ENCODE measurements at regions not wholly inside any gene's neighbourhood (a gene's known extent, or its start where the extent isn't known, plus 50 kb on each side); places are given as distances from the start of the nearest gene placed in this dataset.

GRCh38 chr7:94778711-94779459 is 123.0 kb upstream of the SGCE start:
- H3K27ac ChIP-seq (ENCODE audit: low read depth, low read length), result no peak overlapping the region
- TF ChIP-seq ATF3 (IDR thresholded peaks at IDR 0.05) (no peak), ELF1 (IDR thresholded peaks at IDR 0.05; ENCODE audit: borderline replicate concordance, low read depth) (no peak), EZH2phosphoT487 (IDR thresholded peaks at IDR 0.05; ENCODE audit: borderline replicate concordance) (no peak), CEBPB (IDR thresholded peaks at IDR 0.05; ENCODE audit: low read depth) (no peak), POLR2A (IDR thresholded peaks at IDR 0.05; ENCODE audit: borderline replicate concordance, extremely low read depth, insufficient read depth, insufficient read length) (no peak), MAX (IDR thresholded peaks at IDR 0.05) (no peak), CBX3 (IDR thresholded peaks at IDR 0.05; ENCODE audit: low read depth) (no peak), RAD21 (IDR thresholded peaks at IDR 0.05; ENCODE audit: low read depth) (no peak), EGR1 (IDR thresholded peaks at IDR 0.05; ENCODE audit: low read depth) (no peak), FOSL1 (IDR thresholded peaks at IDR 0.05; ENCODE audit: low read depth) (no peak), REST (IDR thresholded peaks at IDR 0.05; ENCODE audit: low read depth) (no peak), JUND (IDR thresholded peaks at IDR 0.05) (no peak)
- H3K36me3 ChIP-seq (ENCODE audit: control insufficient read depth in 1 of 2, insufficient read depth in 2 of 2, low read length in 2 of 2), result no peaks in the 10 kb centered on the region
- ATAC-seq (no peak), DNase-seq (ENCODE audit: low read depth, low spot score) (no peak)
- ChIA-PET CTCF (no interaction called here), RAD21 (ENCODE audit: low non-redundant PET in 1 of 2, low total read pairs in 2 of 2, uncharacterized antibody in 2 of 2, unreplicated experiment in 2 of 2) (no interaction called here), POLR2A (no interaction called here)
- no peaks in the 10 kb centered on the region for H3K27me3 ChIP-seq (ENCODE audit: insufficient read depth, low read length)
- no peaks in the 10 kb centered on the region for H3K9me3 ChIP-seq (ENCODE audit: control insufficient read depth in 1 of 2, insufficient read depth in 1 of 2, low read depth in 1 of 2, low read length in 2 of 2)
- no peaks in the 10 kb centered on the region for H3K9me2 ChIP-seq (ENCODE audit: insufficient read depth)
- BruUV-seq (replicated peaks), result no TSS peak
- no peaks in the 10 kb centered on the region for H3K4me1 ChIP-seq (ENCODE audit: control insufficient read depth in 1 of 2, insufficient read depth in 2 of 2, low read length in 2 of 2)
- H2AFZ ChIP-seq (ENCODE audit: low read depth, low read length, poor library complexity, severe bottlenecking), result no peak overlapping the region
- no peak overlapping the region for H3K4me2 ChIP-seq (ENCODE audit: low read length)
- intact Hi-C loops (cut with micrococcal nuclease), result no loop called here
- H3K4me3 ChIP-seq (replicated peaks in 1 of 2; ENCODE audit: low read depth in 1 of 2, low read length in 2 of 2), result no peak overlapping the region
- H4K20me1 ChIP-seq (ENCODE audit: insufficient read depth), result no peaks in the 10 kb centered on the region
- no peaks in the 10 kb centered on the region for H3K79me2 ChIP-seq (ENCODE audit: insufficient read depth, low read length)
- H3K9ac ChIP-seq (ENCODE audit: low read length), result no peak overlapping the region

Measured in HCT116 (cell line).